EH (cell line): ENCODE measurements at regions not wholly inside any gene's neighbourhood (a gene's known extent, or its start where the extent isn't known, plus 50 kb on each side); places are given as distances from the start of the nearest gene placed in this dataset.

ENCODE experiments used
- DNase-seq: peaks from one replicate; pipeline ENCODE4 v3.0.0-alpha.2; 2015; ENCODE audit warnings: low read depth

- no peak for DNase-seq
These were observed 700.0 kb upstream of the PCDH15 start for GRCh38 chr10:55500931-55501559.

- no peak for DNase-seq
These were observed 697.0 kb upstream of the PCDH15 start for GRCh38 chr10:55497893-55498499.

GRCh38 chr10:55495555-55495954, 694.5 kb upstream of the PCDH15 start:
- DNase-seq, result no peak

GRCh38 chr10:55491712-55492111, 690.7 kb upstream of the PCDH15 start:
- no peak for DNase-seq

DNA sequence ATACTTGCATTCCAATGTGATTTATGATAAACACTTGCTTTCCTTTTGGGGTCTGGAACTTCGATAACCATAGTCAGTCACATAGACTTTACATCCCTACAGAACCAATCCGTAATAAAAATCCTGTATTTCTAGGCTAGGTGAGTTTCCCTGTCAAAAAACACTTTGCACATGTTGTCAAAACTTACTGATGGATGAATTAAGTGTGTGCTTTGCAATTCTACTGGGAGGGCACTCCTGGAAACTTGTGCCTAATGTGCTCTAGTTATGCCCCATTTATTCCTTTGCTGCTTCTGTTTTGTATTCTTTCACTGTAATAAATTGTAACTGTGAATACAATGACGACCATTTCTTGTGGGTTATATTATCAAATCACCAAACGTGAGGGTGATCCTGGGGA, 684.8 kb upstream of the PCDH15 start:
- DNase-seq, result no peak

- DNase-seq, result no peak
These were observed 675.1 kb upstream of the PCDH15 start for GRCh38 chr10:55476129-55476528.

DNA sequence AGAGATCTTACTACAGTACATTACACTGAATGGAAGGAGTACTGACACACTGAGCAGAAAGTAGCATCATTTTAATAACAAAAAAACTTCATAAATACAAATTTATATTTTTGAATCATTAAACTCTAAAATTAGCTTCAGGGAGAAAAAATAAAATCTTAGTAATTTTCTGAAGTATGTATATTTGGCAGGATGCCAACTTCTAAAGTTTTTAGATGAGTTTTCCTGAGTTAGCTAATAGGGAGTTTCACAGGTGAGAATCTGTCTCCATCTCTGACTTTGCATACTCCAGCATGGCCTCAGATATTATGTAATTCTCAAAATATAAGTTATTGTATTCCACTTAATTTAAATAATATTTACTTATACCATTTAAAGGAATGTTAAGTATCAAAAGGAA, 673.2 kb upstream of the PCDH15 start:
- DNase-seq, result no peak

DNA sequence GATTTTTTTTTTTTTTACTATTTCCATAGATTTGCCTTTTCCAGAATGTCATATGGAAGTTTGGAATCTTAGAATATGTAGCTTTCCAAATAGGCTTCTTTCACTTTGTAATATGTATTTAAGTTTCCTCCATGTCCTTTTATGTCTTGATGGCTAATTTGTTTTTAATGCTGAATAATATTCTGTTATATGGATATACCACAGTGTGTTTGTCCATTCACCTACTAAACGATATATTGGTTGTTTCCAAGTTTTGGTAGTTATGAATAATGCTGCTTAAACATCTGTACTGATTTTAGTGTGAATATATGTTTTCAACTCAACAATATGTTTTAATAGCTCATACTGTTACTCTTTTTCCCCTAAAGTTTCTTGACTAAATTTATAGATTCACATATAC, 669.8 kb upstream of the PCDH15 start:
- no peak for DNase-seq

DNA sequence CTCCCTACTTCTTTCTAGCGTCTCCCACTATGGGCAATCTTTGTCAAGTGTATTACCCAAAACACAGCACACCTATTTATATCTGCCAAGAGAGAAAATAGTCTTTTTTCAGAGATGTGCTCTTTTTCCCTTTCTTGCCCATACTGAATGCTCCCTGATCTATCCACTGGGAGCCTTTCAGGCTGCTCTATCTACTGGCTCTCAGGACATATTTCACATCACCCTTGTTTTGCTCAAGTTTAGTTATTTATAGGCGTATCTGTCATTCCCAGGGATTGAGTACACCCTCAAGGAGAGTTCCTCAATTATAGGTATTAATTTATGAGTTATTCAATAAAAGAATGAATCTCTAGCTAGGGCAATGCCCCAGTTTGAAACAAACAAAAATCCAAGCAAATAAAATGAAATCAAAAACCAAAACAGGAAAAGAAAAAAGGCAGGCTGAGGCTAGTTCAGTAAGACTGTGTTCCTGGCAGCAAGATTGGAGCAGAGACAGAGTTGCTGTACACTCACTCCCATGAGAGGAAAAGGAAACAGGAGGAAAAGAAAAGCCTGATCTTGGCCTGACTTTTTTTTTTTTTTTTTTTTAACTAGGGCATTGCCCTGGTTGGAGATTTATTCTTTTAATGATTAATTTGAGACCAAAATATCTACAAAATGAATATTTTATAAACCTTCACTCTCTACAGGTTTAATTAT, 665.9 kb upstream of the PCDH15 start:
- DNase-seq, result no peak

DNA sequence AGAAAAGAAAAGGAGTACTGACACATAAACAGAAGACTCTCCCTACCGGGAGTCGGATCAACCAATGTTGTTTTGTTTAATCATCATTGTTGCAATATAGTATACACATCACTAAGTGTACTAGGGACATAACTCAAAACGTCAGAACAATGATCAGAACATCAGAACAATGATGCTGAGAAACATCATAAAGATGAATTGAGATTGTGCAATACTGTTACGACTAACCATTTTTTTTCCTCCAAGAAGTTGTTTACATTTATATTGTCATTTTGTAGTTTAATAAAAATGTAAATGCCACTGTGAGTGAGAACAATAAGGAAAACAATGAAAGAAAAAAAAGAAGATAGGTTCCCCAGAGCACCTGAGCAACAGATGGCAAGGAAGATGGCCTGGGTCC, 663.1 kb upstream of the PCDH15 start:
- no peak for DNase-seq

DNA sequence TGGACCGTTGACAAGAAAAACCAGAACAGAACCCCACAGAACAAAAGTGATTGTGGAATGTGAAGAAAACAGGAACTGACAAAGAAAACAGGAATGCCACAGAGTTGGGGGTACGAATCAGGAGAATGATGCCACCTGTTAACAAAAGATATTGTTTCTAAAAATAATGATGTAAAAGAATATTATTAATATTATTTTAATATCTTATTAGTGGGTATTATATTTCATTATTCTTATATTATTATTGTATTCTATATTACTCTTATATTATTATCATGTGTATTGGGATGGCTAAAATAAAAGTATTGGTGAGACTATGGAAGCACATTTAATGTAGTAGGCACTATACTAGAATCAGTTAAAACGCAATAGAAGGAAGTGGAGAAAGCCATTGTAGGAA, 659.0 kb upstream of the PCDH15 start:
- no peak for DNase-seq

GRCh38 chr10:55449981-55450380, 649.0 kb upstream of the PCDH15 start:
- no peak for DNase-seq

DNA sequence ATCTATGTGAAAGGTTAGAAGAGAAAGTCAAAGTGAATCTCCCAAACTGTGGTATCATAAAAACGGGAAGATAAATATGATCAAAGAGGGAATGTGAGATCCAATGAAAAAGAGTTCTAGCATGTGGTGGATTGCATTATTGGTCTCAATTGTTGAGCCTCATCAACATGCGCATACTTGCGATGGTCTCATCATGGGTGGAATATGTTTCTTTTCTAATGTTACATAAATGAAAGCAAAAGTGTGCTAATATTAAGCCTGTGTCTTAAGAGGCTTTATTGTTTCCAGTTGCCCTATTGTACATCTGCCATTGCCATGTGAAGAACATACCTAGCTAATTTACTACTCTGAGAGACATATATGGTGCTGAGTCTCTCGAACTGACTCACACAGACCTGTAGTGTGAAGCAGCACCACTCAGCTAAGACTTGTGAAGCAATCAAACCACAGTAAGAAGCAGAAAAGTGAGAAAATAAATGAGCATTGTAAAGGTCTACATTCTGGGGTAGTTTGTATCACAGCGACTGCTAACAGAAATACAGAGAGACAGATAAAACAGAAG, 645.5 kb upstream of the PCDH15 start:
- DNase-seq, result no peak

GRCh38 chr10:55441777-55442176, 640.7 kb upstream of the PCDH15 start:
- DNase-seq, result no peak

DNA sequence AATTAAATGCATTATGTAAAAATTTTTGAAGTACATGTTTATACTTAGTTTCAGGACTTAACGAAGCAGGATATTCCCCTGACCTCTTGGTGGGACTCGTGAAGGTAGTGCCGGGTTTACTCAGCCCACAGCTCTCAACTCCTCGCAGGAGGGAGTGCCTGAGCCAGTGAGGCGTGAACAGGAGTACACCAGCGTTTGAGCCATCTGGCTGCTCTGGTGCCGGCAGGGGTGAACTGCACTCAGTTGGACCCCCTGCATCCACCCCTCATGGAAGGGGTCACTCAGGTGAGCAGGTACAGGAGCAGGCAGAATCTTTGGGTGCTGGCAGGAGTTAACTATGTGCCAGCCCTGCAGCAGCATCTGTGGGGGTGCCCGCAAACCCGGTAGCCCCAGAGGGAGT, 625.1 kb upstream of the PCDH15 start:
- no peak for DNase-seq

DNA sequence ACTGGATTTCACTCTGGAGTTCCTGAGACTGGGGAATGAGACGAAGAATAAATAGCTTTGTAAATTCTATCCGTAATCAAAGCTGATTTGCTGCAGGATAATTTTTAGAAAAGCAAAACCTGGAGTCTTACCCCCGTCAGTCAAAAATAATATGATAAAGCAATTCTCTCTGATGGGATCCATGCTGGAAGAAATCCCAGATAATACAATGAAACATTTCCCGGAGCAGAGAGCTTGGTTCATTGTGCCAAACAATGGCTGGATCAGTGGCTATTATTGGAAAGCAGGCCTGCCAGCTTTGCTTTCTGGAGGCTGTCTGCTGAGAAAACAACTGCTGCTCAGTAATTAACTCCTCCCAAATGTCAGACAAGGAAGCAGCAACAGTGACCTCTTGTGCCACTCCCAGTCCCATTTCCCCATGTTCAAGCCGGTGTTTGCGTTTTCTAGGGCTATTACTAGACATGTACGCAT, 609.4 kb upstream of the PCDH15 start:
- no peak for DNase-seq

DNA sequence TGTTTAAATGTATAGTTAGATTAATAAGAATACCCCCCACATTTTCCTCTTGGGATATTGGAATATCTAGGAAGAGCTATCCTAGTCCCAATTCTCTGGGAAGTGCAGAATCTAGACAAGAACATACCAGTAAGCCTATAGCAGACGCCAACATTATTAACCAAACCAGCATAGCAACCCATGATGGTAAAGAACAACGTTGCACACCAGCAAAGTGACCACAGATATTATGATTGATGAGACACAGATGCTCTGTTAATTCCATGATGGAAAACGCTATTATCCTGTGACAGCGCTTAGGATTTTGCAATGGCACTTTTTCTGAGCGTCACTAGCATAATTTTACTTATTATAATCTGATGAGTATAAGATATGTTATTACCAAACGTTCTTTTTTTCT, 603.1 kb upstream of the PCDH15 start:
- no peak for DNase-seq

DNA sequence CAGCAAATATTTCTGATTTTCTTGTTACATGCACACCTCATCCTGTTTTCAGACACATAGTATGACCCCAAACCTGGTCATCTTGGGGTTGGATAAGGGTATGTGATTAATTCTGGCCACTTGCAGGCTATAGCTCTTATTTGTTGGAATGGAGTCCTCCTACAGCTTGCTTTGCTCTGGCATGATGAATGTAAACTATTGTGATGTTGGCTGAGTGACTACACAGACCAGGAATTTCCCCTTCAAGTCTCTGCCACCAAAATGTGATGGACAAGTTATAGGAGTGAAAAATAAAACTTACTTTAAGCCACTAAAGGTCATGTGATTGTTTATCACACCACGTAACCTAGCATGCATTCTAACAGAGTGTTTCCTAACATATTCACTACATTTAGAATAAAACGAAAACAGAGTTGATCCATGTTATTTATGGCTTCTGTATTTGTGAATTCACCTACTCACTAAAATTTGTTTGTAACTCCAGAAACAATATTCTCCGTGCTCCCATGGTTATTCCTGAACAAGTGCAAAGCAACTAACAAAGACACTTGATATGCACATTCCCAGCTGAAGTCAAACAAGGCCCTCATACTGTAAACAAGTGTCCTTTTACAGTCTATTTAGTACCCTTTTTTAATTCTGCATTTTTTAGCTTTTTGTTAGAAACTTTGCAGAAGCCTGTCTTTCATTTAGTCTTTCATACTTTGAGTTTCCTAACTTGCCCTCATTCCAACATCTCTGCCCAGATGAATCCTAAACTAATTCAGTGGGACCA, 599.2 kb upstream of the PCDH15 start:
- no peak for DNase-seq

DNA sequence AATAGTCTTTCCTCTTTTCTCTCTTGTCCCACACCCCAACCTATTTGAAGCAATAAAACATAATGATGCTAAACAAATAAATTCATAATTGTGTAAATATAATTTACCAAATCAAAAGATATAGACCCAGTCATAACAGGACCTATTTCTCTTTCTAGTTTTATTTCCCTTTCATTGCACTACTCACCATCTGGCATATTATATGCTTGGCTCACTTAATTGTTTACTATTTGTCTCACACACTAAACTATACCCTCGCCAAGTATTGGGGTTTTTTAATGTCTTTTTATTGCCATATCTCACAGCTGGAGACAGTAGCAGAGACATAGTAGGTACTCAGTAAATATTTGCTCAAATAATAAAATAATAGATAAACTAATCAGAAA, 597.5 kb upstream of the PCDH15 start:
- no peak for DNase-seq

- no peak for DNase-seq
These were observed 596.9 kb upstream of the PCDH15 start for GRCh38 chr10:55397777-55398496.

- DNase-seq, result no peak
These were observed 577.2 kb upstream of the PCDH15 start for GRCh38 chr10:55378196-55378595.

DNA sequence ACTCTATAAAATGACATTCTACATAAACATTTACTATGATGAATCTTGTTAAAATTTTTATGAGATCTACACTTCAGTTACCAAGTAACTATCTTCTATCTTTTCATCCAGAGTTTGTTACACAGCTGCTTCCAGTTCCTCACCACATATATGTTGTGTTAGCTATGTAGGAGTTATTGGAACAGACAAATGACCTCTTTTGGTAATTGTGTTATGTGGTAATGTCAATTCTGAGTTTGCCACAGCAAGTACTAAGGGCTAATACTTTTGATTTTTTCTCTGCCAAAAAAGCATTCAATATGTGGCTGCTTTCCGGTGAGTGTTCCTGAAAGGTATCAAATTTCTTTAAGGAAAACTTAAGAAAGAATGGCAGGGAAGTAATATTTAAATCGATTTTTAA, 573.9 kb upstream of the PCDH15 start:
- DNase-seq, result no peak
